Glutamatergic neuron (in vitro differentiated cells): ENCODE measurements at regions not wholly inside any gene's neighbourhood (a gene's known extent, or its start where the extent isn't known, plus 50 kb on each side); places are given as distances from the start of the nearest gene placed in this dataset.

Experiments
- DNase-seq: peaks from one replicate; pipeline ENCODE4 v3.0.0; 2022
- H3K27ac Mint-ChIP-seq: one replicate; pipeline ENCODE4 v1.8.0; 2020; ENCODE audit warnings: mild to moderate bottlenecking, mixed read lengths, inconsistent platforms; ENCODE audit not compliant: unreplicated experiment
- H3K27me3 Mint-ChIP-seq: one replicate; pipeline ENCODE4 v1.8.0; 2020; ENCODE audit warnings: mild to moderate bottlenecking, moderate library complexity, mixed read lengths, inconsistent platforms; ENCODE audit not compliant: unreplicated experiment
- H3K36me3 Mint-ChIP-seq: one replicate; pipeline ENCODE4 v1.8.0; 2020; ENCODE audit warnings: mild to moderate bottlenecking, mixed read lengths, inconsistent platforms; ENCODE audit not compliant: unreplicated experiment
- H3K4me1 Mint-ChIP-seq: one replicate; pipeline ENCODE4 v1.8.0; 2020; ENCODE audit warnings: mild to moderate bottlenecking, low read depth, mixed read lengths, inconsistent platforms; ENCODE audit not compliant: unreplicated experiment
- H3K4me3 Mint-ChIP-seq: one replicate; pipeline ENCODE4 v1.8.0; 2020; ENCODE audit warnings: mild to moderate bottlenecking, mixed read lengths, inconsistent platforms; ENCODE audit not compliant: unreplicated experiment
- H3K9me3 Mint-ChIP-seq: one replicate; pipeline ENCODE4 v1.8.0; 2020; ENCODE audit warnings: mild to moderate bottlenecking, moderate library complexity, mixed read lengths, inconsistent platforms; ENCODE audit not compliant: unreplicated experiment
- CTCF ChIP-seq: fragments of 200-600 bp; sonication (generic); IDR thresholded peaks from one replicate; pipeline ENCODE4 v1.5.0; 2021; ENCODE audit not compliant: partially characterized antibody, unreplicated experiment

GRCh38 chr15:46567968-46568367 lies 933.1 kb downstream of the SQOR start:
- Mint-ChIP-seq H3K4me1 (no peaks in the 10 kb centered on the region), H3K27me3 (peaks cover 2% of the 10 kb centered on the region), H3K9me3 (peaks cover 3% of the 10 kb centered on the region), H3K27ac (no peak overlapping the region), H3K36me3 (no peaks in the 10 kb centered on the region), H3K4me3 (no peak overlapping the region)
- no peak for DNase-seq
- no peak for TF ChIP-seq CTCF

- Mint-ChIP-seq H3K36me3 (no peaks in the 10 kb centered on the region), H3K9me3 (peaks cover 3% of the 10 kb centered on the region), H3K27me3 (no peaks in the 10 kb centered on the region), H3K4me1 (no peaks in the 10 kb centered on the region), H3K4me3 (no peak overlapping the region), H3K27ac (no peak overlapping the region)
- no peak for DNase-seq
- no peak for TF ChIP-seq CTCF
These were observed 935.0 kb downstream of the SQOR start for GRCh38 chr15:46569781-46570180.

- DNase-seq, result no peak
- Mint-ChIP-seq H3K9me3 (peaks cover 3% of the 10 kb centered on the region), H3K27me3 (no peaks in the 10 kb centered on the region), H3K27ac (no peak overlapping the region), H3K36me3 (no peaks in the 10 kb centered on the region), H3K4me3 (no peak overlapping the region), H3K4me1 (peaks cover 2% of the 10 kb centered on the region)
- no peak for TF ChIP-seq CTCF
These were observed 942.0 kb downstream of the SQOR start for GRCh38 chr15:46576646-46577395.

- no peak for DNase-seq
- H3K4me1 Mint-ChIP-seq, result peaks cover 2% of the 10 kb centered on the region
- TF ChIP-seq CTCF, result no peak
- no peaks in the 10 kb centered on the region for H3K27me3 Mint-ChIP-seq
- no peaks in the 10 kb centered on the region for H3K36me3 Mint-ChIP-seq
- no peak overlapping the region for H3K4me3 Mint-ChIP-seq
- no peaks in the 10 kb centered on the region for H3K9me3 Mint-ChIP-seq
- no peak overlapping the region for H3K27ac Mint-ChIP-seq
These were observed 942.9 kb downstream of the SQOR start for GRCh38 chr15:46577767-46578166.

GRCh38 chr15:46580487-46580886 lies 945.7 kb downstream of the SQOR start:
- H3K4me1 Mint-ChIP-seq, result peaks cover 2% of the 10 kb centered on the region
- no peaks in the 10 kb centered on the region for H3K9me3 Mint-ChIP-seq
- H3K36me3 Mint-ChIP-seq, result peaks cover 9% of the 10 kb centered on the region
- DNase-seq, result no peak
- H3K27ac Mint-ChIP-seq, result no peak overlapping the region
- no peak for TF ChIP-seq CTCF
- H3K4me3 Mint-ChIP-seq, result no peak overlapping the region
- H3K27me3 Mint-ChIP-seq, result no peaks in the 10 kb centered on the region
